ENCODE measurements at regions not wholly inside any gene's neighbourhood (a gene's known extent, or its start where the extent isn't known, plus 50 kb on each side); places are given as distances from the start of the nearest gene placed in this dataset.

DNA sequence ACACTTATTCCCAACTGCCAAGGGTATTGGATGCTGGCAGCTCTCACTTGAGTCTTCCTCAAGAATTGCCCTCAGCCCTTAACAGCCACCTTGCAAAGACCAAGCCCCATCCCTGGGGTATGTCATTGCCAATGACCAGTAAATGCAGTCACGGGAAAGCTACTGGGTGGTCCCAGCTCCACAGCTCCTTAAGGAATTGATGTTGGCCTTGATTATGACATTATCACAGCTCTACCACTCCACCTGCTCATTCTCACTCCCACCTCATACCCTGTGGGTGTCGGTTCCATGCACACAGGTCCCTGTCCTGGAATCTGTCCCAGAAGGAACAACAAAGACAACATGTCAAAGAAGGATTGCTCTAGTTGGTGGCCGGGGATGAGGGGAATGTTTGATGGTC is 60.5 kb upstream of the GJB5 start:
- no peak for TF ChIP-seq EZH2 (IDR thresholded peaks at IDR 0.05; ENCODE audit: low read depth)
- TF ChIP-seq, protein P1, sequence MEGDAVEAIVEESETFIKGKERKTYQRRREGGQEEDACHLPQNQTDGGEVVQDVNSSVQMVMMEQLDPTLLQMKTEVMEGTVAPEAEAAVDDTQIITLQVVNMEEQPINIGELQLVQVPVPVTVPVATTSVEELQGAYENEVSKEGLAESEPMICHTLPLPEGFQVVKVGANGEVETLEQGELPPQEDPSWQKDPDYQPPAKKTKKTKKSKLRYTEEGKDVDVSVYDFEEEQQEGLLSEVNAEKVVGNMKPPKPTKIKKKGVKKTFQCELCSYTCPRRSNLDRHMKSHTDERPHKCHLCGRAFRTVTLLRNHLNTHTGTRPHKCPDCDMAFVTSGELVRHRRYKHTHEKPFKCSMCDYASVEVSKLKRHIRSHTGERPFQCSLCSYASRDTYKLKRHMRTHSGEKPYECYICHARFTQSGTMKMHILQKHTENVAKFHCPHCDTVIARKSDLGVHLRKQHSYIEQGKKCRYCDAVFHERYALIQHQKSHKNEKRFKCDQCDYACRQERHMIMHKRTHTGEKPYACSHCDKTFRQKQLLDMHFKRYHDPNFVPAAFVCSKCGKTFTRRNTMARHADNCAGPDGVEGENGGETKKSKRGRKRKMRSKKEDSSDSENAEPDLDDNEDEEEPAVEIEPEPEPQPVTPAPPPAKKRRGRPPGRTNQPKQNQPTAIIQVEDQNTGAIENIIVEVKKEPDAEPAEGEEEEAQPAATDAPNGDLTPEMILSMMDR (conservative IDR thresholded peaks at IDR 0.05) = no peak
- peaks cover 52% of the 10 kb centered on the region for H3K27me3 ChIP-seq (ENCODE audit: insufficient read depth, low read depth)
- no peaks in the 10 kb centered on the region; the same call in 1 of the 2 replicates for H3K9me3 ChIP-seq (ENCODE audit: insufficient read depth, low read depth)
- no TSS peak for BruUV-seq (replicated peaks)
- H3K36me3 ChIP-seq (ENCODE audit: low read depth) = no peaks in the 10 kb centered on the region
- H3K27ac ChIP-seq = no peak overlapping the region
- intact Hi-C loops (cut with micrococcal nuclease; ENCODE audit: unreplicated experiment) = no loop called here
- no peak for DNase-seq
- POLR2A ChIA-PET (ENCODE audit: unreplicated experiment) = no interaction called here
- H3F3A ChIP-seq (ENCODE audit: insufficient read depth, low read depth) = no peaks in the 10 kb centered on the region
- CTCF ChIA-PET = no interaction called here
- H2AFZ ChIP-seq = no peak overlapping the region
- no peak overlapping the region for H3K4me3 ChIP-seq
- no peaks in the 10 kb centered on the region for H3K4me1 ChIP-seq (replicated peaks; ENCODE audit: insufficient read depth)
- H3K4me2 ChIP-seq = no peak overlapping the region
- H3K79me2 ChIP-seq (ENCODE audit: low read depth) = no peaks in the 10 kb centered on the region
- H4K20me1 ChIP-seq (ENCODE audit: insufficient read depth) = no peaks in the 10 kb centered on the region; the same call in 1 of the 2 replicates
- peaks cover 6% of the 10 kb centered on the region; the same call in 1 of the 2 replicates for H3K9me2 ChIP-seq (ENCODE audit: insufficient read depth)

DNA sequence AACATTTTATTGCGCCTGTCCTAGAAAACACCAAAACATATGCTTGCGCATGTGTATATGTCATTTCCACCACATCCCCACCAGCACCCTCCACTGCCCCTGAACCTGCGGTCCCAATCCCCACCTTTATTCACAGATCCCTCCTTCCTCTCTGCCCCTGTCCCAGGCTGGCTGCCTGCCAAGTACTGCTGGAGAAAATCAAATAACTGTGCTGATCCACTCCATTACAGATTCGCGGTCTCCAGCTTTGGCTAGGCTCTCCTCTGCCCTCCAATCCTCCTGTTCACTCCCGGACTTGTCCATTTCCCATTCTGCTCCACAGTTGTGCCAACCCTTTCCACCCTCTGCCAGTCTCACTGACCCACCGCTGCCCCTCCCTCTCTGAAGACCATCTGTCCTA is 59.3 kb upstream of the GJB5 start:
- Histone ChIP-seq H3K4me3 (no peak overlapping the region), H3F3A (ENCODE audit: insufficient read depth, low read depth) (no peaks in the 10 kb centered on the region), H2AFZ (no peak overlapping the region), H3K27me3 (ENCODE audit: insufficient read depth, low read depth) (peaks cover 58% of the 10 kb centered on the region), H3K4me2 (no peak overlapping the region), H3K27ac (no peak overlapping the region), H3K79me2 (ENCODE audit: low read depth) (no peaks in the 10 kb centered on the region), H3K4me1 (replicated peaks; ENCODE audit: insufficient read depth) (no peaks in the 10 kb centered on the region), H3K36me3 (ENCODE audit: low read depth) (no peaks in the 10 kb centered on the region), H4K20me1 (ENCODE audit: insufficient read depth) (no peaks in the 10 kb centered on the region), H3K9me3 (ENCODE audit: insufficient read depth, low read depth) (no peaks in the 10 kb centered on the region; the same call in 1 of the 2 replicates), H3K9me2 (ENCODE audit: insufficient read depth) (peaks cover 6% of the 10 kb centered on the region; the same call in 1 of the 2 replicates)
- ChIA-PET CTCF (no interaction called here), POLR2A (ENCODE audit: unreplicated experiment) (no interaction called here)
- no peak for DNase-seq
- no peak for TF ChIP-seq EZH2 (IDR thresholded peaks at IDR 0.05; ENCODE audit: low read depth)
- TF ChIP-seq, protein P1 (conservative IDR thresholded peaks at IDR 0.05) = no peak
- intact Hi-C loops (cut with micrococcal nuclease; ENCODE audit: unreplicated experiment) = no loop called here
- BruUV-seq (replicated peaks) = no TSS peak

DNA sequence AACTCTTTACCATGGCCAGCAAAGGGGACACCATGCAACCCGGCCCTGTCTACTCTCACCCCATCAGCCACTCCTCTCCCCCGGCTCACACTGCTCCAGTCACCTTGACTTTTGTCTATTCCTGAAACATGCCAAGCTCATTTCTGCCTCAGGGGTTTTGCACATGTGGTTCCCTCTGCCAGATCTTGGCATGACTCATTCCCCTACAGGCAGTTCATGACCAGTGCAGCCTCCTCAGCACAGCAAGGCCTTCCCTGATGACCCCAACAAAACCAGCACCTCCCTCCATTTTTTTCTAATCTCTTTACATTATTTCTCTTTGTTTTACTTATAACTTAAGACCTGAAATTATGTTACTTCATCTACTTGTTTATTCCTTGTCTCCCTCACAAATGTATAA is 58.6 kb upstream of the GJB5 start:
- peak in 1 of 2 experiments; percentile 4 for DNase-seq
- Histone ChIP-seq H4K20me1 (ENCODE audit: insufficient read depth) (no peaks in the 10 kb centered on the region), H3K79me2 (ENCODE audit: low read depth) (no peaks in the 10 kb centered on the region), H3K9me2 (ENCODE audit: insufficient read depth) (peaks cover 6% of the 10 kb centered on the region; the same call in 1 of the 2 replicates), H3K27me3 (ENCODE audit: insufficient read depth, low read depth) (peaks cover 63% of the 10 kb centered on the region), H3K4me3 (no peak overlapping the region), H2AFZ (no peak overlapping the region), H3K4me1 (replicated peaks; ENCODE audit: insufficient read depth) (no peaks in the 10 kb centered on the region), H3F3A (ENCODE audit: insufficient read depth, low read depth) (no peaks in the 10 kb centered on the region), H3K36me3 (ENCODE audit: low read depth) (no peaks in the 10 kb centered on the region), H3K4me2 (no peak overlapping the region), H3K27ac (no peak overlapping the region), H3K9me3 (ENCODE audit: insufficient read depth, low read depth) (no peaks in the 10 kb centered on the region; the same call in 1 of the 2 replicates)
- TF ChIP-seq, protein P1 (conservative IDR thresholded peaks at IDR 0.05) = 0 out of 2 replicates have a peak, but pooled peaks have one; percentile 20
- TF ChIP-seq EZH2 (IDR thresholded peaks at IDR 0.05; ENCODE audit: low read depth) = no peak
- ChIA-PET POLR2A (ENCODE audit: unreplicated experiment) (no interaction called here), CTCF (no interaction called here)
- BruUV-seq (replicated peaks) = no TSS peak
- intact Hi-C loops (cut with micrococcal nuclease; ENCODE audit: unreplicated experiment) = no loop called here

Data from PC-9 (cell line).